ENCODE measurements at regions not wholly inside any gene's neighbourhood (a gene's known extent, or its start where the extent isn't known, plus 50 kb on each side); places are given as distances from the start of the nearest gene placed in this dataset.

- DNase-seq (ENCODE audit: low read depth, low spot score) = no peak
Measured at GRCh38 chr15:37783290-37783689, 151.2 kb upstream of the TMCO5A start.

GRCh38 chr15:37788330-37788729 is 146.1 kb upstream of the TMCO5A start:
- no peak for DNase-seq (ENCODE audit: low read depth, low spot score)

- DNase-seq (ENCODE audit: low read depth, low spot score) = no peak
Measured at GRCh38 chr15:37788767-37789396, 145.6 kb upstream of the TMCO5A start.

- DNase-seq (ENCODE audit: low read depth, low spot score) = no peak
Measured at GRCh38 chr15:37789397-37789786, 145.0 kb upstream of the TMCO5A start.

- no peak for DNase-seq (ENCODE audit: low read depth, low spot score)
Measured at GRCh38 chr15:37789881-37790280, 144.6 kb upstream of the TMCO5A start.

GRCh38 chr15:37791693-37792092 is 142.7 kb upstream of the TMCO5A start:
- DNase-seq (ENCODE audit: low read depth, low spot score) = no peak

- no peak for DNase-seq (ENCODE audit: low read depth, low spot score)
Measured at GRCh38 chr15:37792351-37792750, 142.1 kb upstream of the TMCO5A start.

GRCh38 chr15:37793851-37794250 is 140.6 kb upstream of the TMCO5A start:
- DNase-seq (ENCODE audit: low read depth, low spot score) = no peak

- no peak for DNase-seq (ENCODE audit: low read depth, low spot score)
Measured at GRCh38 chr15:37794947-37795346, 139.5 kb upstream of the TMCO5A start.

- no peak for DNase-seq (ENCODE audit: low read depth, low spot score)
Measured at GRCh38 chr15:37801529-37801928, 132.9 kb upstream of the TMCO5A start.

- DNase-seq (ENCODE audit: low read depth, low spot score) = no peak
Measured at GRCh38 chr15:37806808-37807207, 127.6 kb upstream of the TMCO5A start.

- no peak for DNase-seq (ENCODE audit: low read depth, low spot score)
Measured at GRCh38 chr15:37810381-37810780, 124.1 kb upstream of the TMCO5A start.

- no peak for DNase-seq (ENCODE audit: low read depth, low spot score)
Measured at GRCh38 chr15:37813306-37813705, 121.1 kb upstream of the TMCO5A start.

GRCh38 chr15:37814847-37815515 is 119.5 kb upstream of the TMCO5A start:
- DNase-seq (ENCODE audit: low read depth, low spot score) = no peak

GRCh38 chr15:37818152-37818677 is 116.2 kb upstream of the TMCO5A start:
- DNase-seq (ENCODE audit: low read depth, low spot score) = no peak

- DNase-seq (ENCODE audit: low read depth, low spot score) = no peak
Measured at GRCh38 chr15:37819191-37819590, 115.2 kb upstream of the TMCO5A start.

GRCh38 chr15:37820380-37821128 is 113.9 kb upstream of the TMCO5A start:
- no peak for DNase-seq (ENCODE audit: low read depth, low spot score)

- DNase-seq (ENCODE audit: low read depth, low spot score) = no peak
Measured at GRCh38 chr15:37823601-37824275, 110.7 kb upstream of the TMCO5A start.

- no peak for DNase-seq (ENCODE audit: low read depth, low spot score)
Measured at GRCh38 chr15:37824717-37825382, 109.6 kb upstream of the TMCO5A start.

- DNase-seq (ENCODE audit: low read depth, low spot score) = no peak
Measured at GRCh38 chr15:37837276-37837675, 97.2 kb upstream of the TMCO5A start.

GRCh38 chr15:37847776-37848175 is 86.7 kb upstream of the TMCO5A start:
- no peak for DNase-seq (ENCODE audit: low read depth, low spot score)
